Fibroblast of villous mesenchyme (primary cell): ENCODE measurements at regions not wholly inside any gene's neighbourhood (a gene's known extent, or its start where the extent isn't known, plus 50 kb on each side); places are given as distances from the start of the nearest gene placed in this dataset.
A peak's percentile ranks its signal among the peaks of the same experiment; 100 is the strongest.
"Not testable (repeated sequence)": the region's sequence is repeated elsewhere in the genome, so short reads cannot be mapped to it uniquely, and the experiment has no call there.

Source experiments
- DNase-seq: peaks from one replicate; pipeline ENCODE4 v3.0.0-alpha.2; 2010; ENCODE audit warnings: low read depth
- H3K4me3 ChIP-seq: 2 replicates; pipeline ENCODE4 v1.5.1; 2011; ENCODE audit warnings: low read depth, mild to moderate bottlenecking, low read length
- CTCF ChIP-seq: IDR thresholded peaks from 2 replicates; pipeline ENCODE4 v1.5.1; 2012; ENCODE audit warnings: low read depth, mild to moderate bottlenecking, low read length; ENCODE audit not compliant: insufficient read depth

- DNase-seq, result no peak
- no peak for TF ChIP-seq CTCF
- no peak overlapping the region for H3K4me3 ChIP-seq
Observed at GRCh38 chr10:18886102-18886501, 162.5 kb upstream of the MALRD1 start.

DNA sequence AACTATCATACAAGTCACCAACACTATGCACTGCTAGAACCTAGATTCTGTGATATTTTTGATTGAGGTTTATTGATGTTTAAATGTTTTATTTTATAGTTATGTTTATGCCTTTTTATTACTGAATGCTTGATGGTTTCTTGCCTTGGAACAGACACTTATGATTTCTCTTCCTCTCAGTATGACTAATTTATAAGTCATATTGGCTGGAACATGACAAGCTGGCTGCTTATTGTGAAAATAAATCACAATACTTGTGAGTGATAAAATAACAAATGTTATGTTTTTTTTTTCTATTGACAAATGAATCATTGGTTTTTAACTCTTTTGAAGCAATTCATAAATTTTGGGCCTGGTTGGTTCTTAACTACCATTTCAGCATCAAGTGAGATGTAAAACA is 142.0 kb upstream of the MALRD1 start:
- no peak overlapping the region for H3K4me3 ChIP-seq
- no peak for DNase-seq
- TF ChIP-seq CTCF, result no peak

- not testable (repeated sequence) for DNase-seq, H3K4me3 ChIP-seq
Observed at GRCh38 chr10:18917431-18917830, 131.2 kb upstream of the MALRD1 start.

GRCh38 chr10:18918532-18918931 is 130.1 kb upstream of the MALRD1 start:
- DNase-seq, result peak; percentile 45
- no peak for TF ChIP-seq CTCF

GRCh38 chr10:18949391-18949790 is 99.2 kb upstream of the MALRD1 start:
- DNase-seq, result no peak
- no peak for TF ChIP-seq CTCF
- H3K4me3 ChIP-seq, result no peak overlapping the region

More at GRCh38 chr10:18918532-18918931, 130.1 kb upstream of the MALRD1 start:
- no peak overlapping the region for H3K4me3 ChIP-seq

DNA sequence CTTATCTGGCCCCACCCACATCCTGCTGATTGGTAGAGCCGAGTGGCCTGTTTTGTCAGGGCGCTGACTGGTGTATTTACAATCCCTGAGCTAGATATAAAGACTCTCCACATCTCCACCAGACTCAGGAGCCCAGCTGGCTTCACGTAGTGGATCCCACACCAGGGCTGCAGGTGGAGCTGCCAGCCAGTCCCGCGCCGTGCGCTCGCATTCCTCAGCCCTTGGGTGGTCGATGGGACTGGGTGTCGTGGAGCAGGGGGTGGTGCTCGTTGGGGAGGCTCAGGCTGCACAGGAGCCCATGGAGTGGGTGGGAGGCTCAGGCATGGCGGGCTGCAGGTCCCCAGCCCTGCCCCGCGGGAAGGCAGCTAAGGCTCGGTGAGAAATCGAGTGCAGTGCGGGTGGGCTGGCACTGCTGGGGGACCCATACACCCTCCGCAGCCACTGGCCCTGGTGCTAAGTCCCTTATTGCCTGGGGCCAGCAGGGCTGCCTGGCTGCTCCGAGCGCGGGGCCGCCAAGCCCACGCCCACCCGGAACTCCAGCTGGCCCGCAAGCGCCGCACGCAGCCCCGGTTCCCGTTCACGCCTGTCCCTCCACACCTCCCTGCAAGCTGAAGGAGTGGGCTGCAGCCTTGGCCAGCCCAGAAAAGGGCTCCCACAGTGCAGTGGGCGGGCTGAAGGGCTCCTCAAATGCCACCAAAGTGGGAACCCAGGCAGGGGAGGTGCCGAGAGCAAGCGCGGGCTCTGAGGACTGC is 97.4 kb upstream of the MALRD1 start:
- DNase-seq, H3K4me3 ChIP-seq: not testable (repeated sequence)

DNA sequence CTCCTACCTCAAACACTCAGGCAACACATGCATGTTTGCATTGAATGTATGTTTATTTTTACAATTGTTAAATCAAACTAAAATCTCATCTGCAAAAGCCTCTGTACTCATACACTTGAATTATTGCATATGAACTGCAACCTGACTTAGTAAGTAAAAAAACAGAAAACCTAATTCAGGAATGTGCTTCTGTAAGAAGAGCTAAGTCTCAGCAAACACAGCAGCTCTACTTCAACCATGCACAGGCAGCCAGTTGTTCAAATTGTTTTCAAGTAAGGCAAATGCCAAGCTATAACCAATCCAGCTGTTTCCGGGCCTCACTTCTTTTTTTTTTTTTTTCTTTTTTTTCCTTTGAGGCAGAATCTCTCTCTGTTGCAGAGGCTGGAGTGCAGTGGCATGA is 93.5 kb upstream of the MALRD1 start:
- no peak for DNase-seq
- TF ChIP-seq CTCF, result no peak
- no peak overlapping the region for H3K4me3 ChIP-seq

GRCh38 chr10:18959369-18959768 is 89.2 kb upstream of the MALRD1 start:
- TF ChIP-seq CTCF, result no peak
- no peak overlapping the region for H3K4me3 ChIP-seq
- DNase-seq, result no peak
